ENCODE measurements at regions not wholly inside any gene's neighbourhood (a gene's known extent, or its start where the extent isn't known, plus 50 kb on each side); places are given as distances from the start of the nearest gene placed in this dataset.

GRCh38 chr2:4695281-4695861 lies 992.0 kb downstream of the DCDC2C start:
- H3K27ac ChIP-seq (ENCODE audit: low read depth, low read length): no peak overlapping the region
- no peaks in the 10 kb centered on the region; the same call in 1 of the 2 replicates for H3K27me3 ChIP-seq (ENCODE audit: control insufficient read depth, low read length)
- H3K9me2 ChIP-seq (replicated peaks; ENCODE audit: control insufficient read depth, low read length): no peaks in the 10 kb centered on the region
- no peaks in the 10 kb centered on the region for H3K4me1 ChIP-seq (ENCODE audit: control insufficient read depth, low read length)
- H3K4me3 ChIP-seq (ENCODE audit: low read length): no peak overlapping the region
- H3F3A ChIP-seq (ENCODE audit: control insufficient read depth, insufficient read depth): no peaks in the 10 kb centered on the region
- H3K79me2 ChIP-seq (ENCODE audit: control insufficient read depth, low read length): no peaks in the 10 kb centered on the region
- no peaks in the 10 kb centered on the region for H4K20me1 ChIP-seq (ENCODE audit: control insufficient read depth, insufficient read depth, low read depth, low read length)
- H3K36me3 ChIP-seq (ENCODE audit: control insufficient read depth, low read length): no peaks in the 10 kb centered on the region
- H3K9me3 ChIP-seq (ENCODE audit: control insufficient read depth, insufficient read depth, low read length): no peaks in the 10 kb centered on the region
- no peak overlapping the region for H3K4me2 ChIP-seq (ENCODE audit: low read length)
- TF ChIP-seq EZH2phosphoT487 (IDR thresholded peaks at IDR 0.05; ENCODE audit: borderline replicate concordance, low read length): no peak
- TF ChIP-seq CTCF (IDR thresholded peaks at IDR 0.05; ENCODE audit: low read depth, low read length, poor library complexity, severe bottlenecking): no peak

- no peak overlapping the region for H3K27ac ChIP-seq (ENCODE audit: low read depth, low read length)
Observed at GRCh38 chr2:4715065-4715464, 977.1 kb upstream of the SOX11 start.

GRCh38 chr2:4718777-4719176 lies 973.4 kb upstream of the SOX11 start:
- no peaks in the 10 kb centered on the region for H3K9me2 ChIP-seq (replicated peaks; ENCODE audit: control insufficient read depth, low read length)
- no peak for TF ChIP-seq CTCF (IDR thresholded peaks at IDR 0.05; ENCODE audit: low read depth, low read length, poor library complexity, severe bottlenecking)
- no peak for TF ChIP-seq EZH2phosphoT487 (IDR thresholded peaks at IDR 0.05; ENCODE audit: borderline replicate concordance, low read length)
- H3K9me3 ChIP-seq (ENCODE audit: control insufficient read depth, insufficient read depth, low read length): no peaks in the 10 kb centered on the region
- H3K27me3 ChIP-seq (ENCODE audit: control insufficient read depth, low read length): no peaks in the 10 kb centered on the region
- H3K27ac ChIP-seq (ENCODE audit: low read depth, low read length): no peak overlapping the region
- no peaks in the 10 kb centered on the region for H3K4me1 ChIP-seq (ENCODE audit: control insufficient read depth, low read length)
- no peaks in the 10 kb centered on the region for H3K36me3 ChIP-seq (ENCODE audit: control insufficient read depth, low read length)
- H3F3A ChIP-seq (ENCODE audit: control insufficient read depth, insufficient read depth): no peaks in the 10 kb centered on the region
- H4K20me1 ChIP-seq (ENCODE audit: control insufficient read depth, insufficient read depth, low read depth, low read length): no peaks in the 10 kb centered on the region
- no peak overlapping the region for H3K4me3 ChIP-seq (ENCODE audit: low read length)
- H3K4me2 ChIP-seq (ENCODE audit: low read length): no peak overlapping the region
- H3K79me2 ChIP-seq (ENCODE audit: control insufficient read depth, low read length): no peaks in the 10 kb centered on the region

More at GRCh38 chr2:4715065-4715464, 977.1 kb upstream of the SOX11 start:
- Histone ChIP-seq H3K9me3 (ENCODE audit: control insufficient read depth, insufficient read depth, low read length) (no peaks in the 10 kb centered on the region), H3K4me3 (ENCODE audit: low read length) (no peak overlapping the region), H3F3A (ENCODE audit: control insufficient read depth, insufficient read depth) (no peaks in the 10 kb centered on the region), H3K4me2 (ENCODE audit: low read length) (no peak overlapping the region), H3K4me1 (ENCODE audit: control insufficient read depth, low read length) (no peaks in the 10 kb centered on the region), H3K9me2 (replicated peaks; ENCODE audit: control insufficient read depth, low read length) (no peaks in the 10 kb centered on the region), H3K36me3 (ENCODE audit: control insufficient read depth, low read length) (no peaks in the 10 kb centered on the region), H3K27me3 (ENCODE audit: control insufficient read depth, low read length) (no peaks in the 10 kb centered on the region), H3K79me2 (ENCODE audit: control insufficient read depth, low read length) (no peaks in the 10 kb centered on the region), H4K20me1 (ENCODE audit: control insufficient read depth, insufficient read depth, low read depth, low read length) (no peaks in the 10 kb centered on the region)
- TF ChIP-seq CTCF (IDR thresholded peaks at IDR 0.05; ENCODE audit: low read depth, low read length, poor library complexity, severe bottlenecking) (no peak), EZH2phosphoT487 (IDR thresholded peaks at IDR 0.05; ENCODE audit: borderline replicate concordance, low read length) (no peak)
